K562 (cell line): ENCODE measurements at regions not wholly inside any gene's neighbourhood (a gene's known extent, or its start where the extent isn't known, plus 50 kb on each side); places are given as distances from the start of the nearest gene placed in this dataset.

Experiments
- GATAD2B ChIP-seq: fragments of 450-650 bp; IDR thresholded peaks from 2 replicates; pipeline ENCODE4 v1.6.1; 2017; ENCODE audit warnings: mild to moderate bottlenecking, borderline replicate concordance
- TF ChIP-seq, protein P1 (sequence below), 2 experiments: fragments of 450-650 bp in 1 of 2; sonication (generic) in 1 of 2; formaldehyde crosslinking in 1 of 2; IDR thresholded peaks; 2 replicates each; pipeline versions ENCODE4 v1.7.1 to v1.9.0; 2016 to 2022; ENCODE audit warnings: inconsistent platforms in 1 of 2, mild to moderate bottlenecking in 1 of 2, missing genetic modification reagents in 1 of 2
- TF ChIP-seq, protein P2 (sequence below), 3 experiments: IDR thresholded peaks in 2 of 3; conservative IDR thresholded peaks in 1 of 3; 2 replicates each; pipeline ENCODE4 v1.5.1; 2011 to 2012; ENCODE audit warnings: low read length in 3 of 3, mild to moderate bottlenecking in 3 of 3, control low read depth in 2 of 3, improper control_type of control experiment in 1 of 3, inconsistent platforms in 1 of 3, low read depth in 1 of 3, mixed read lengths in 1 of 3, moderate library complexity in 1 of 3; ENCODE audit not compliant: insufficient read depth in 2 of 3
- TF ChIP-seq, protein P3 (sequence below): sonication (generic); formaldehyde crosslinking; IDR thresholded peaks from 2 replicates; pipeline ENCODE4 v1.8.0; 2022; ENCODE audit warnings: mild to moderate bottlenecking, missing genetic modification reagents, borderline replicate concordance

- TF ChIP-seq, protein P1, sequence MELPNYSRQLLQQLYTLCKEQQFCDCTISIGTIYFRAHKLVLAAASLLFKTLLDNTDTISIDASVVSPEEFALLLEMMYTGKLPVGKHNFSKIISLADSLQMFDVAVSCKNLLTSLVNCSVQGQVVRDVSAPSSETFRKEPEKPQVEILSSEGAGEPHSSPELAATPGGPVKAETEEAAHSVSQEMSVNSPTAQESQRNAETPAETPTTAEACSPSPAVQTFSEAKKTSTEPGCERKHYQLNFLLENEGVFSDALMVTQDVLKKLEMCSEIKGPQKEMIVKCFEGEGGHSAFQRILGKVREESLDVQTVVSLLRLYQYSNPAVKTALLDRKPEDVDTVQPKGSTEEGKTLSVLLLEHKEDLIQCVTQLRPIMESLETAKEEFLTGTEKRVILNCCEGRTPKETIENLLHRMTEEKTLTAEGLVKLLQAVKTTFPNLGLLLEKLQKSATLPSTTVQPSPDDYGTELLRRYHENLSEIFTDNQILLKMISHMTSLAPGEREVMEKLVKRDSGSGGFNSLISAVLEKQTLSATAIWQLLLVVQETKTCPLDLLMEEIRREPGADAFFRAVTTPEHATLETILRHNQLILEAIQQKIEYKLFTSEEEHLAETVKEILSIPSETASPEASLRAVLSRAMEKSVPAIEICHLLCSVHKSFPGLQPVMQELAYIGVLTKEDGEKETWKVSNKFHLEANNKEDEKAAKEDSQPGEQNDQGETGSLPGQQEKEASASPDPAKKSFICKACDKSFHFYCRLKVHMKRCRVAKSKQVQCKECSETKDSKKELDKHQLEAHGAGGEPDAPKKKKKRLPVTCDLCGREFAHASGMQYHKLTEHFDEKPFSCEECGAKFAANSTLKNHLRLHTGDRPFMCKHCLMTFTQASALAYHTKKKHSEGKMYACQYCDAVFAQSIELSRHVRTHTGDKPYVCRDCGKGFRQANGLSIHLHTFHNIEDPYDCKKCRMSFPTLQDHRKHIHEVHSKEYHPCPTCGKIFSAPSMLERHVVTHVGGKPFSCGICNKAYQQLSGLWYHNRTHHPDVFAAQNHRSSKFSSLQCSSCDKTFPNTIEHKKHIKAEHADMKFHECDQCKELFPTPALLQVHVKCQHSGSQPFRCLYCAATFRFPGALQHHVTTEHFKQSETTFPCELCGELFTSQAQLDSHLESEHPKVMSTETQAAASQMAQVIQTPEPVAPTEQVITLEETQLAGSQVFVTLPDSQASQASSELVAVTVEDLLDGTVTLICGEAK (IDR thresholded peaks at IDR 0.05): peak; percentile 73; the same call in 1 of the 2 replicates
- TF ChIP-seq, protein P1 (CRISPR knock-in tag; IDR thresholded peaks at IDR 0.05): no peak
- TF ChIP-seq, protein P2, sequence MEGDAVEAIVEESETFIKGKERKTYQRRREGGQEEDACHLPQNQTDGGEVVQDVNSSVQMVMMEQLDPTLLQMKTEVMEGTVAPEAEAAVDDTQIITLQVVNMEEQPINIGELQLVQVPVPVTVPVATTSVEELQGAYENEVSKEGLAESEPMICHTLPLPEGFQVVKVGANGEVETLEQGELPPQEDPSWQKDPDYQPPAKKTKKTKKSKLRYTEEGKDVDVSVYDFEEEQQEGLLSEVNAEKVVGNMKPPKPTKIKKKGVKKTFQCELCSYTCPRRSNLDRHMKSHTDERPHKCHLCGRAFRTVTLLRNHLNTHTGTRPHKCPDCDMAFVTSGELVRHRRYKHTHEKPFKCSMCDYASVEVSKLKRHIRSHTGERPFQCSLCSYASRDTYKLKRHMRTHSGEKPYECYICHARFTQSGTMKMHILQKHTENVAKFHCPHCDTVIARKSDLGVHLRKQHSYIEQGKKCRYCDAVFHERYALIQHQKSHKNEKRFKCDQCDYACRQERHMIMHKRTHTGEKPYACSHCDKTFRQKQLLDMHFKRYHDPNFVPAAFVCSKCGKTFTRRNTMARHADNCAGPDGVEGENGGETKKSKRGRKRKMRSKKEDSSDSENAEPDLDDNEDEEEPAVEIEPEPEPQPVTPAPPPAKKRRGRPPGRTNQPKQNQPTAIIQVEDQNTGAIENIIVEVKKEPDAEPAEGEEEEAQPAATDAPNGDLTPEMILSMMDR (IDR thresholded peaks at IDR 0.05 in 2 of 3, conservative IDR thresholded peaks at IDR 0.05 in 1 of 3; ENCODE audit: insufficient read depth in 2 of 3, low read depth in 1 of 3, low read length in 3 of 3): peak in 1 of 3 experiments; percentile 40; a peak in 1 of 6 replicates
- TF ChIP-seq GATAD2B: no peak
- TF ChIP-seq, protein P3, sequence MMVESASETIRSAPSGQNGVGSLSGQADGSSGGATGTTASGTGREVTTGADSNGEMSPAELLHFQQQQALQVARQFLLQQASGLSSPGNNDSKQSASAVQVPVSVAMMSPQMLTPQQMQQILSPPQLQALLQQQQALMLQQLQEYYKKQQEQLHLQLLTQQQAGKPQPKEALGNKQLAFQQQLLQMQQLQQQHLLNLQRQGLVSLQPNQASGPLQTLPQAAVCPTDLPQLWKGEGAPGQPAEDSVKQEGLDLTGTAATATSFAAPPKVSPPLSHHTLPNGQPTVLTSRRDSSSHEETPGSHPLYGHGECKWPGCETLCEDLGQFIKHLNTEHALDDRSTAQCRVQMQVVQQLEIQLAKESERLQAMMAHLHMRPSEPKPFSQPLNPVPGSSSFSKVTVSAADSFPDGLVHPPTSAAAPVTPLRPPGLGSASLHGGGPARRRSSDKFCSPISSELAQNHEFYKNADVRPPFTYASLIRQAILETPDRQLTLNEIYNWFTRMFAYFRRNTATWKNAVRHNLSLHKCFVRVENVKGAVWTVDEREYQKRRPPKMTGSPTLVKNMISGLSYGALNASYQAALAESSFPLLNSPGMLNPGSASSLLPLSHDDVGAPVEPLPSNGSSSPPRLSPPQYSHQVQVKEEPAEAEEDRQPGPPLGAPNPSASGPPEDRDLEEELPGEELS (CRISPR knock-in tag): no peak
These were observed 108.6 kb downstream of the CCT6B start (continued) for GRCh38 chr17:34852614-34853013.
